PC-9 (cell line): ENCODE measurements at regions not wholly inside any gene's neighbourhood (a gene's known extent, or its start where the extent isn't known, plus 50 kb on each side); places are given as distances from the start of the nearest gene placed in this dataset.

ENCODE experiments used
- BruUV-seq: library from RNA; stranded (reverse); fragments of 400-500 nt; replicated peaks from 2 replicates; lab custom pipeline; 2021; lab: Mats Ljungman, UMichigan
- CTCF ChIA-PET: fragments of 300-600 bp; sonication (Branson Sonifier 250); formaldehyde crosslinking; loops from one replicate; lab custom pipeline; 2022; ENCODE audit warnings: antibody characterized with exemption; lab: Charles Lee
- POLR2A ChIA-PET: fragments of 300-600 bp; sonication (Branson Sonifier 250); formaldehyde crosslinking; loops from one replicate; lab custom pipeline; 2022; ENCODE audit warnings: antibody characterized with exemption; ENCODE audit not compliant: unreplicated experiment; lab: Charles Lee
- DNase-seq, 2 experiments: peaks; one replicate each; pipeline versions ENCODE4 v3.0.0 to v3.0.0-alpha.2; 2015 to 2022; ENCODE audit warnings: mixed read lengths in 1 of 2
- H2AFZ ChIP-seq: fragments of 200-600 bp; sonication (generic); 2 replicates; pipeline ENCODE4 v1.8.1; 2017; ENCODE audit warnings: antibody characterized with exemption
- H3F3A ChIP-seq: fragments of 200-600 bp; sonication (generic); 2 replicates; pipeline ENCODE4 v1.8.1; 2017; ENCODE audit warnings: antibody characterized with exemption, mild to moderate bottlenecking, low read depth; ENCODE audit not compliant: insufficient read depth
- H3K27ac ChIP-seq: fragments of 200-600 bp; sonication (generic); 2 replicates; pipeline ENCODE4 v1.6.1; 2016; ENCODE audit warnings: mixed run types
- H3K27me3 ChIP-seq: fragments of 200-600 bp; sonication (generic); 2 replicates; pipeline ENCODE4 v1.6.1; 2016; ENCODE audit warnings: low read depth, mixed run types; ENCODE audit not compliant: insufficient read depth
- H3K36me3 ChIP-seq: fragments of 200-600 bp; sonication (generic); 2 replicates; pipeline ENCODE4 v1.6.1; 2016; ENCODE audit warnings: low read depth, mixed run types
- H3K4me1 ChIP-seq: fragments of 200-600 bp; sonication (generic); replicated peaks from 2 replicates; pipeline ENCODE4 v1.6.1; 2016; ENCODE audit warnings: mixed run types; ENCODE audit not compliant: insufficient read depth
- H3K4me2 ChIP-seq: fragments of 200-600 bp; sonication (generic); 2 replicates; pipeline ENCODE4 v1.6.1; 2017; ENCODE audit warnings: mixed run types
- H3K4me3 ChIP-seq: fragments of 200-600 bp; sonication (generic); 2 replicates; pipeline ENCODE4 v1.6.1; 2016; ENCODE audit warnings: mixed run types
- H3K79me2 ChIP-seq: fragments of 200-600 bp; sonication (generic); 2 replicates; pipeline ENCODE4 v1.6.1; 2017; ENCODE audit warnings: low read depth, mixed run types
- H3K9me2 ChIP-seq: fragments of 200-600 bp; sonication (generic); 2 replicates; pipeline ENCODE4 v1.8.1; 2017; ENCODE audit warnings: mild to moderate bottlenecking; ENCODE audit not compliant: insufficient read depth
- H3K9me3 ChIP-seq: fragments of 200-600 bp; sonication (generic); 2 replicates; pipeline ENCODE4 v1.8.1; 2016; ENCODE audit warnings: low read depth; ENCODE audit not compliant: insufficient read depth
- H4K20me1 ChIP-seq: fragments of 200-600 bp; sonication (generic); 2 replicates; pipeline ENCODE4 v1.8.1; 2017; ENCODE audit not compliant: insufficient read depth
- CTCF ChIP-seq: fragments of 200-600 bp; sonication (generic); conservative IDR thresholded peaks from 2 replicates; pipeline ENCODE4 v1.6.1; 2017; ENCODE audit warnings: mixed run types, antibody characterized with exemption, mild to moderate bottlenecking, moderate library complexity
- EZH2 ChIP-seq: fragments of 200-600 bp; sonication (generic); IDR thresholded peaks from 2 replicates; pipeline ENCODE4 v1.8.0; 2017; ENCODE audit warnings: antibody characterized with exemption, low read depth
- intact Hi-C: fragments of 100-400 bp; cut with micrococcal nuclease; formaldehyde crosslinking; loops from one replicate; pipeline ENCODE4 v1.10.0; 2022; ENCODE audit not compliant: unreplicated experiment

DNA sequence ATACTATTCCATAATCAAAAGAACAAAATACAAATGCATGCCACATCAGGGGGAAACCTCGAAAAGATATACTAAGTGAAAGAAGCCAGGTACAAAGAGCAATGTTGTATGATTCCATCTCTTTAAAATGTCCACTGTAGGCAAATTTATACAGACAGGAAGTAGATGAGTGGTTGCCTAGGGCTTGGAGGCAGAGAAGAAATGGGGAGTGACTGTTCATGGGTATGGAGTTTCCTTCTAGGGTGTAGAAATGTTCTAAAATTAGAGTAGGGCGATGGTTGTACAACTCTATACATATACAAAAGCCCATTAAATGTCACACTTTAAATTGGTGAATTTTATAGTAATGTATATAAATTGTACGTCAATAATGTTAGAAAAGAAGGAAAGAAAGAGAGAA is 128.1 kb downstream of the MAF start:
- H3K4me1 ChIP-seq, result no peaks in the 10 kb centered on the region
- DNase-seq, result no peak
- intact Hi-C loops, result no loop called here
- no peak overlapping the region for H3K4me3 ChIP-seq
- no peak overlapping the region for H3K4me2 ChIP-seq
- no peak for TF ChIP-seq EZH2
- TF ChIP-seq CTCF, result no peak
- no peak overlapping the region for H3K27ac ChIP-seq
- ChIA-PET CTCF (no interaction called here), POLR2A (no interaction called here)
- no TSS peak for BruUV-seq
- no peaks in the 10 kb centered on the region for H4K20me1 ChIP-seq
- H3F3A ChIP-seq, result no peaks in the 10 kb centered on the region
- no peaks in the 10 kb centered on the region for H3K9me3 ChIP-seq
- H3K79me2 ChIP-seq, result no peaks in the 10 kb centered on the region
- peaks cover 9% of the 10 kb centered on the region; the same call in 1 of the 2 replicates for H3K27me3 ChIP-seq
- no peaks in the 10 kb centered on the region for H3K36me3 ChIP-seq
- no peak overlapping the region for H2AFZ ChIP-seq
- no peaks in the 10 kb centered on the region for H3K9me2 ChIP-seq

GRCh38 chr16:79469999-79470398 is 130.5 kb downstream of the MAF start:
- no TSS peak for BruUV-seq
- Histone ChIP-seq H3F3A (no peaks in the 10 kb centered on the region), H3K4me2 (no peak overlapping the region), H3K4me1 (no peaks in the 10 kb centered on the region), H4K20me1 (no peaks in the 10 kb centered on the region), H3K36me3 (no peaks in the 10 kb centered on the region), H3K27me3 (no peaks in the 10 kb centered on the region), H3K79me2 (no peaks in the 10 kb centered on the region), H3K9me3 (no peaks in the 10 kb centered on the region), H3K4me3 (no peak overlapping the region), H3K9me2 (no peaks in the 10 kb centered on the region), H2AFZ (no peak overlapping the region), H3K27ac (no peak overlapping the region)
- TF ChIP-seq EZH2 (no peak), CTCF (no peak)
- intact Hi-C loops, result no loop called here
- no peak for DNase-seq
- ChIA-PET CTCF (no interaction called here), POLR2A (no interaction called here)

DNA sequence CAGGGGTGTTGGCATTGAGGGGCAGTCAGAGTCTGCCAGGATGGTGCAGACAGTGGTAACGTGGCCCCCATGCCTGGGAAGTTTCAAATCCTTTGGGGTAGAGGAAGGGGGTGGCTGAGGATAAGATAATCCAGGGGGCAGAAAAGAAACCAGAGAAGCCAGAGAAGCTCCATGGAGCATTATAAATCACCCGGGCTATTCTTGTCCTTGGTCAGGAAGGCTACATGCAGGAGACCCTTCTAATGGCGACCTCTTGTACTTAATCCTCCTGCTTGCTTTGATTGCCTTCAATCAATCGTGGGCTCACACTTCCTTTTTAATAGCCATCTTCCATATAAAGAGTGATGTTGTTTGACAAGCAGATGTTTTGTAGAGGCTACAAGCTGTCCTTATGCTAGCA is 131.9 kb downstream of the MAF start:
- ChIA-PET CTCF (no interaction called here), POLR2A (no interaction called here)
- no peak overlapping the region for H3K4me3 ChIP-seq
- H3K9me2 ChIP-seq, result no peaks in the 10 kb centered on the region
- no peak overlapping the region for H2AFZ ChIP-seq
- TF ChIP-seq CTCF (no peak), EZH2 (no peak)
- no TSS peak for BruUV-seq
- H3K4me1 ChIP-seq, result no peaks in the 10 kb centered on the region
- intact Hi-C loops, result no loop called here
- no peaks in the 10 kb centered on the region for H3F3A ChIP-seq
- no peaks in the 10 kb centered on the region for H3K79me2 ChIP-seq
- DNase-seq, result no peak
- H3K4me2 ChIP-seq, result no peak overlapping the region
- no peaks in the 10 kb centered on the region for H3K9me3 ChIP-seq
- no peaks in the 10 kb centered on the region for H4K20me1 ChIP-seq
- no peak overlapping the region for H3K27ac ChIP-seq
- no peaks in the 10 kb centered on the region for H3K27me3 ChIP-seq
- no peaks in the 10 kb centered on the region for H3K36me3 ChIP-seq
